ENCODE measurements at regions not wholly inside any gene's neighbourhood (a gene's known extent, or its start where the extent isn't known, plus 50 kb on each side); places are given as distances from the start of the nearest gene placed in this dataset.

DNA sequence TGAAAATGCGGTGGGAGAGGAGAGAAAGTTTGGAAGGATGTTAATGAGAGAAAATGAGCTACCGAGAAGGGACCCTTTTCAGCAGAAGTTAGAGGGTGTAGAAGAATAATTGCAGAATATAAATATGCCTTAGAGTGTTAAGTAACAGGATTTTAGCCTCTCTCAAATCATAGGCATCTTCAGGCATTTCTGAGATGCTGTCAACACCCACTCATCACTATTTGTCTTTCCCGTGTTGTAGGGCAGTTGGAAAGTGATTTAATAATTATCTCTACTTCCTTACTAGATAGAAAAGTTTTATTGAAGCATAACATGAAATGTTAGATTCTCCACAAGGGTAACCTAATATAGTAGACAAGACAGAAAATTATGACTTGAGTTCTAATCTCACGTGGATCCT lies 96.4 kb upstream of the RGS4 start:
- ChIA-PET CTCF (no interaction called here), POLR2A (no interaction called here)
- Mint-ChIP-seq H3K4me3 (no peak overlapping the region), H3K36me3 (ENCODE audit: low read depth) (no peaks in the 10 kb centered on the region), H3K27me3 (peaks cover 6% of the 10 kb centered on the region), H3K9me3 (no peaks in the 10 kb centered on the region), H3K4me1 (ENCODE audit: low read depth) (no peaks in the 10 kb centered on the region), H3K27ac (no peak overlapping the region)
- intact Hi-C loops (cut with micrococcal nuclease) = no loop called here
- TF ChIP-seq CTCF (IDR thresholded peaks at IDR 0.05) = no peak
- no peak for ATAC-seq
- no peak for DNase-seq

GRCh38 chr1:162970021-162970420 lies 99.1 kb upstream of the RGS4 start:
- CTCF ChIA-PET = no interaction called here
- TF ChIP-seq CTCF (IDR thresholded peaks at IDR 0.05) = no peak
- Mint-ChIP-seq H3K36me3 (ENCODE audit: low read depth) (no peaks in the 10 kb centered on the region), H3K4me3 (no peak overlapping the region), H3K27me3 (peaks cover 6% of the 10 kb centered on the region), H3K4me1 (ENCODE audit: low read depth) (no peaks in the 10 kb centered on the region), H3K27ac (no peak overlapping the region), H3K9me3 (no peaks in the 10 kb centered on the region)
- ATAC-seq (no peak), DNase-seq (no peak)
- POLR2A ChIA-PET = no interaction called here
- intact Hi-C loops (cut with micrococcal nuclease) = no loop called here

DNA sequence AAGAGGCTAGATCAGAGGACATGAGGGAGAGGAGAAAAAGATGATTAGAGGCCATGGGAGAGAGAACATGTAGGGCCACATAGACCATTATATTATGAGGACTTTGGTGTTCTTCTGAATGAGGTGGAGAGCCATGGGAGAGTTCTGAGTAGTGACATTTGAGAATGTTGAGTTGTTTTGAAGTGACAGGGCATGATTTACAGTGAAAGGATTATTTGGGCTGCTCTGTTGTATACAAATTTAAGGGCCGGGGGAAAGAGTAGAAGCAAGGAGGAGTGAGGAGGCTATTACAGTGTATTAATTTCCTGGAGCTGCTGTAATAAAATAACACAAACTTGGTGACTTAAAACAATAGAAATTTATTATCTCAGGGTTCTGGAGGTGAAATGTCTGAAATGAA lies 102.5 kb upstream of the RGS4 start:
- H3K9me3 Mint-ChIP-seq = peaks cover 3% of the 10 kb centered on the region
- POLR2A ChIA-PET = no interaction called here
- DNase-seq (no peak), ATAC-seq (no peak)
- TF ChIP-seq CTCF (IDR thresholded peaks at IDR 0.05) = no peak
- H3K4me1 Mint-ChIP-seq (ENCODE audit: low read depth) = no peaks in the 10 kb centered on the region
- H3K27me3 Mint-ChIP-seq = peaks cover 10% of the 10 kb centered on the region
- H3K27ac Mint-ChIP-seq = no peak overlapping the region
- H3K36me3 Mint-ChIP-seq (ENCODE audit: low read depth) = no peaks in the 10 kb centered on the region
- CTCF ChIA-PET = no interaction called here
- intact Hi-C loops (cut with micrococcal nuclease) = no loop called here
- H3K4me3 Mint-ChIP-seq = no peak overlapping the region

- POLR2A ChIA-PET = no interaction called here
- peaks cover 3% of the 10 kb centered on the region for H3K9me3 Mint-ChIP-seq
- intact Hi-C loops (cut with micrococcal nuclease) = no loop called here
- H3K36me3 Mint-ChIP-seq (ENCODE audit: low read depth) = no peaks in the 10 kb centered on the region
- no peak overlapping the region for H3K27ac Mint-ChIP-seq
- ATAC-seq = no peak
- no peak for TF ChIP-seq CTCF (IDR thresholded peaks at IDR 0.05)
- H3K27me3 Mint-ChIP-seq = peaks cover 10% of the 10 kb centered on the region
- CTCF ChIA-PET = no interaction called here
- no peak overlapping the region for H3K4me3 Mint-ChIP-seq
- H3K4me1 Mint-ChIP-seq (ENCODE audit: low read depth) = no peaks in the 10 kb centered on the region
- no peak for DNase-seq
Observed at GRCh38 chr1:162964901-162965300, 103.9 kb upstream of the CCDC190 start.

- DNase-seq = no peak
- CTCF ChIA-PET = no interaction called here
- no peak for ATAC-seq
- POLR2A ChIA-PET = interaction anchor here (0.6 kb wide), 1 partner anchor 226 kb away, joined by 3 read pairs; no protein-coding TSS in a partner anchor
- Mint-ChIP-seq H3K27ac (no peak overlapping the region), H3K36me3 (ENCODE audit: low read depth) (no peaks in the 10 kb centered on the region), H3K27me3 (peaks cover 7% of the 10 kb centered on the region), H3K4me3 (no peak overlapping the region), H3K9me3 (no peaks in the 10 kb centered on the region), H3K4me1 (ENCODE audit: low read depth) (peaks cover 3% of the 10 kb centered on the region)
- no peak for TF ChIP-seq CTCF (IDR thresholded peaks at IDR 0.05)
- intact Hi-C loops (cut with micrococcal nuclease) = no loop called here
Observed at GRCh38 chr1:162956922-162957321, 95.9 kb upstream of the CCDC190 start.

Measured in activated CD8-positive, alpha-beta T cell treated with anti-CD3 and anti-CD28 coated beads for 36 hours (primary cell).